ENCODE measurements at regions not wholly inside any gene's neighbourhood (a gene's known extent, or its start where the extent isn't known, plus 50 kb on each side); places are given as distances from the start of the nearest gene placed in this dataset.
A peak's percentile ranks its signal among the peaks of the same experiment; 100 is the strongest.

- Histone ChIP-seq H3K27me3 (no peaks in the 10 kb centered on the region), H3K9me3 (no peaks in the 10 kb centered on the region), H3K4me3 (no peak overlapping the region), H3K4me1 (peaks cover 0 to 4% (median 0%) of the 10 kb centered on the region in 4 donors), H3K27ac (no peak overlapping the region), H3K36me3 (no peaks in the 10 kb centered on the region)
- ATAC-seq = no peak
- intact Hi-C loops (cut with DNase I) = no loop called here
- 72% methylated on average over 4 of the region's 8 CpGs for WGBS (ENCODE audit: insufficient coverage, low coverage, low lambda C conversion rate, missing lambda C conversion rate)
- no peak for DNase-seq
- TF ChIP-seq CTCF (IDR thresholded peaks at IDR 0.05) = no peak
- TF ChIP-seq POLR2A (IDR thresholded peaks at IDR 0.05) = no peak
These were observed 288.7 kb downstream of the FOXO1 start for GRCh38 chr13:40377783-40378182.

GRCh38 chr13:40379196-40379595, 287.2 kb downstream of the FOXO1 start:
- no peaks in the 10 kb centered on the region for H3K9me3 ChIP-seq
- WGBS (ENCODE audit: insufficient coverage, low coverage, low lambda C conversion rate, missing lambda C conversion rate) = 74% methylated on average over 3 of the region's 3 CpGs
- no peak overlapping the region for H3K27ac ChIP-seq
- DNase-seq (no peak), ATAC-seq (no peak)
- H3K27me3 ChIP-seq = no peaks in the 10 kb centered on the region
- no peak for TF ChIP-seq POLR2A (IDR thresholded peaks at IDR 0.05)
- TF ChIP-seq CTCF (IDR thresholded peaks at IDR 0.05) = no peak
- H3K36me3 ChIP-seq = no peaks in the 10 kb centered on the region
- intact Hi-C loops (cut with DNase I) = no loop called here
- no peak overlapping the region for H3K4me3 ChIP-seq
- peaks cover 0 to 4% (median 0%) of the 10 kb centered on the region in 4 donors for H3K4me1 ChIP-seq

GRCh38 chr13:40379794-40380578, 286.5 kb downstream of the FOXO1 start:
- no peak for ATAC-seq
- no peak overlapping the region for H3K4me3 ChIP-seq
- no peaks in the 10 kb centered on the region for H3K9me3 ChIP-seq
- H3K27me3 ChIP-seq = no peaks in the 10 kb centered on the region
- peaks cover 0 to 4% (median 0%) of the 10 kb centered on the region in 4 donors for H3K4me1 ChIP-seq
- no peak for DNase-seq
- H3K27ac ChIP-seq = no peak overlapping the region
- WGBS (ENCODE audit: insufficient coverage, low coverage, low lambda C conversion rate, missing lambda C conversion rate) = 62% methylated on average over 6 of the region's 10 CpGs
- TF ChIP-seq CTCF (IDR thresholded peaks at IDR 0.05) (no peak), POLR2A (IDR thresholded peaks at IDR 0.05) (no peak)
- H3K36me3 ChIP-seq = no peaks in the 10 kb centered on the region
- intact Hi-C loops (cut with DNase I) = no loop called here

GRCh38 chr13:40381935-40382764, 284.3 kb downstream of the FOXO1 start:
- H3K9me3 ChIP-seq = no peaks in the 10 kb centered on the region
- H3K4me1 ChIP-seq = peaks cover 0 to 4% (median 0%) of the 10 kb centered on the region in 4 donors
- ATAC-seq (peak; percentile 34 to 48 (median 42)), DNase-seq (no peak)
- H3K27ac ChIP-seq = no peak overlapping the region
- H3K4me3 ChIP-seq = no peak overlapping the region
- WGBS (ENCODE audit: insufficient coverage, low coverage, low lambda C conversion rate, missing lambda C conversion rate) = 90% methylated on average over 4 of the region's 27 CpGs
- H3K27me3 ChIP-seq = no peaks in the 10 kb centered on the region
- TF ChIP-seq CTCF (IDR thresholded peaks at IDR 0.05) = no peak
- intact Hi-C loops (cut with DNase I) = no loop called here
- no peaks in the 10 kb centered on the region for H3K36me3 ChIP-seq

Measured in right lobe of liver (tissue), 6 donors.